ENCODE measurements at regions not wholly inside any gene's neighbourhood (a gene's known extent, or its start where the extent isn't known, plus 50 kb on each side); places are given as distances from the start of the nearest gene placed in this dataset.
A peak's percentile ranks its signal among the peaks of the same experiment; 100 is the strongest.

GRCh38 chr4:123260653-123261052 lies 135.9 kb upstream of the SPRY1 start:
- Histone ChIP-seq H3K36me3 (replicated peaks) (no peaks in the 10 kb centered on the region), H3K9me3 (no peaks in the 10 kb centered on the region), H3K4me3 (no peak overlapping the region), H3K4me1 (peaks cover under 1% of the 10 kb centered on the region), H3K27me3 (ENCODE audit: low read depth) (no peaks in the 10 kb centered on the region)
- no peak for DNase-seq (ENCODE audit: low spot score in 2 of 2)
- in situ Hi-C loops (cut with MboI; ENCODE audit: low sequenced_read_pairs) = no loop called here

GRCh38 chr4:123262080-123262479 lies 134.5 kb upstream of the SPRY1 start:
- Histone ChIP-seq H3K27me3 (ENCODE audit: low read depth) (no peaks in the 10 kb centered on the region), H3K36me3 (replicated peaks) (no peaks in the 10 kb centered on the region), H3K4me1 (peaks cover 4% of the 10 kb centered on the region), H3K9me3 (no peaks in the 10 kb centered on the region), H3K4me3 (no peak overlapping the region)
- DNase-seq (ENCODE audit: low spot score in 2 of 2) = no peak
- in situ Hi-C loops (cut with MboI; ENCODE audit: low sequenced_read_pairs) = no loop called here

- Histone ChIP-seq H3K27me3 (ENCODE audit: low read depth) (no peaks in the 10 kb centered on the region), H3K4me1 (peaks cover 4% of the 10 kb centered on the region; the same call in 1 of the 2 replicates), H3K4me3 (no peak overlapping the region), H3K9me3 (no peaks in the 10 kb centered on the region), H3K36me3 (replicated peaks) (no peaks in the 10 kb centered on the region)
- in situ Hi-C loops (cut with MboI; ENCODE audit: low sequenced_read_pairs) = no loop called here
- no peak for DNase-seq (ENCODE audit: low spot score in 2 of 2)
Measured at GRCh38 chr4:123265443-123265842, 131.2 kb upstream of the SPRY1 start.

- H3K27me3 ChIP-seq (ENCODE audit: low read depth) = no peaks in the 10 kb centered on the region
- no peaks in the 10 kb centered on the region for H3K36me3 ChIP-seq (replicated peaks)
- H3K9me3 ChIP-seq = no peaks in the 10 kb centered on the region
- peaks cover 4% of the 10 kb centered on the region; the same call in 1 of the 2 replicates for H3K4me1 ChIP-seq
- no peak overlapping the region for H3K4me3 ChIP-seq
- peak in 1 of 2 experiments; percentile 54 for DNase-seq (ENCODE audit: low spot score in 2 of 2)
- in situ Hi-C loops (cut with MboI; ENCODE audit: low sequenced_read_pairs) = no loop called here
Measured at GRCh38 chr4:123266221-123266620, 130.4 kb upstream of the SPRY1 start.

GRCh38 chr4:123278755-123279154 lies 117.8 kb upstream of the SPRY1 start:
- Histone ChIP-seq H3K36me3 (replicated peaks) (no peaks in the 10 kb centered on the region), H3K9me3 (no peaks in the 10 kb centered on the region), H3K27me3 (ENCODE audit: low read depth) (no peaks in the 10 kb centered on the region), H3K4me3 (no peak overlapping the region), H3K4me1 (no peaks in the 10 kb centered on the region)
- in situ Hi-C loops (cut with MboI; ENCODE audit: low sequenced_read_pairs) = no loop called here
- no peak for DNase-seq (ENCODE audit: low spot score in 2 of 2)

- DNase-seq (ENCODE audit: low spot score in 2 of 2) = no peak
- no peaks in the 10 kb centered on the region for H3K9me3 ChIP-seq
- in situ Hi-C loops (cut with MboI; ENCODE audit: low sequenced_read_pairs) = no loop called here
- no peak overlapping the region for H3K4me3 ChIP-seq
- H3K4me1 ChIP-seq = no peaks in the 10 kb centered on the region
- H3K36me3 ChIP-seq (replicated peaks) = no peaks in the 10 kb centered on the region
- no peaks in the 10 kb centered on the region for H3K27me3 ChIP-seq (ENCODE audit: low read depth)
Measured at GRCh38 chr4:123283371-123283895, 113.2 kb upstream of the SPRY1 start.

- Histone ChIP-seq H3K9me3 (no peaks in the 10 kb centered on the region), H3K27me3 (ENCODE audit: low read depth) (no peaks in the 10 kb centered on the region), H3K4me1 (no peaks in the 10 kb centered on the region), H3K36me3 (replicated peaks) (no peaks in the 10 kb centered on the region), H3K4me3 (no peak overlapping the region)
- in situ Hi-C loops (cut with MboI; ENCODE audit: low sequenced_read_pairs) = no loop called here
- DNase-seq (ENCODE audit: low spot score in 2 of 2) = no peak
Measured at GRCh38 chr4:123284168-123284567, 112.4 kb upstream of the SPRY1 start.

GRCh38 chr4:123286903-123287466 lies 109.6 kb upstream of the SPRY1 start:
- Histone ChIP-seq H3K9me3 (peaks cover 5% of the 10 kb centered on the region; the same call in 1 of the 2 replicates), H3K4me3 (no peak overlapping the region), H3K27me3 (ENCODE audit: low read depth) (no peaks in the 10 kb centered on the region), H3K4me1 (no peaks in the 10 kb centered on the region), H3K36me3 (replicated peaks) (no peaks in the 10 kb centered on the region)
- DNase-seq (ENCODE audit: low spot score in 2 of 2) = no peak
- in situ Hi-C loops (cut with MboI; ENCODE audit: low sequenced_read_pairs) = no loop called here

GRCh38 chr4:123288309-123289025 lies 108.1 kb upstream of the SPRY1 start:
- peaks cover 5% of the 10 kb centered on the region; the same call in 1 of the 2 replicates for H3K9me3 ChIP-seq
- H3K27me3 ChIP-seq (ENCODE audit: low read depth) = no peaks in the 10 kb centered on the region
- in situ Hi-C loops (cut with MboI; ENCODE audit: low sequenced_read_pairs) = no loop called here
- DNase-seq (ENCODE audit: low spot score in 2 of 2) = no peak
- no peaks in the 10 kb centered on the region for H3K36me3 ChIP-seq (replicated peaks)
- no peaks in the 10 kb centered on the region for H3K4me1 ChIP-seq
- H3K4me3 ChIP-seq = no peak overlapping the region

- Histone ChIP-seq H3K9me3 (peaks cover 5% of the 10 kb centered on the region; the same call in 1 of the 2 replicates), H3K4me1 (no peaks in the 10 kb centered on the region), H3K27me3 (ENCODE audit: low read depth) (no peaks in the 10 kb centered on the region), H3K4me3 (no peak overlapping the region), H3K36me3 (replicated peaks) (no peaks in the 10 kb centered on the region)
- no peak for DNase-seq (ENCODE audit: low spot score in 2 of 2)
- in situ Hi-C loops (cut with MboI; ENCODE audit: low sequenced_read_pairs) = no loop called here
Measured at GRCh38 chr4:123291329-123291728, 105.3 kb upstream of the SPRY1 start.

GRCh38 chr4:123297836-123298235 lies 98.8 kb upstream of the SPRY1 start:
- no peak overlapping the region for H3K4me3 ChIP-seq

GRCh38 chr4:123298261-123298660 lies 98.3 kb upstream of the SPRY1 start:
- in situ Hi-C loops (cut with MboI; ENCODE audit: low sequenced_read_pairs) = no loop called here
- H3K4me1 ChIP-seq = peaks cover 8% of the 10 kb centered on the region

More at GRCh38 chr4:123297836-123298235, 98.8 kb upstream of the SPRY1 start:
- no peaks in the 10 kb centered on the region for H3K36me3 ChIP-seq (replicated peaks)
- in situ Hi-C loops (cut with MboI; ENCODE audit: low sequenced_read_pairs) = no loop called here
- DNase-seq (ENCODE audit: low spot score in 2 of 2) = no peak
- no peaks in the 10 kb centered on the region for H3K27me3 ChIP-seq (ENCODE audit: low read depth)
- no peaks in the 10 kb centered on the region for H3K9me3 ChIP-seq
- H3K4me1 ChIP-seq = peaks cover 8% of the 10 kb centered on the region

GRCh38 chr4:123298801-123299200 lies 97.8 kb upstream of the SPRY1 start:
- no peaks in the 10 kb centered on the region for H3K9me3 ChIP-seq
- no peaks in the 10 kb centered on the region for H3K36me3 ChIP-seq (replicated peaks)
- in situ Hi-C loops (cut with MboI; ENCODE audit: low sequenced_read_pairs) = no loop called here
- DNase-seq (ENCODE audit: low spot score in 2 of 2) = no peak
- H3K4me3 ChIP-seq = no peak overlapping the region
- peaks cover 8% of the 10 kb centered on the region for H3K4me1 ChIP-seq
- H3K27me3 ChIP-seq (ENCODE audit: low read depth) = no peaks in the 10 kb centered on the region

More at GRCh38 chr4:123298261-123298660, 98.3 kb upstream of the SPRY1 start:
- Histone ChIP-seq H3K9me3 (no peaks in the 10 kb centered on the region), H3K36me3 (replicated peaks) (no peaks in the 10 kb centered on the region), H3K27me3 (ENCODE audit: low read depth) (no peaks in the 10 kb centered on the region), H3K4me3 (no peak overlapping the region)
- DNase-seq (ENCODE audit: low spot score in 2 of 2) = no peak

- no peaks in the 10 kb centered on the region for H3K36me3 ChIP-seq (replicated peaks)
- no peak overlapping the region for H3K4me3 ChIP-seq
- no peaks in the 10 kb centered on the region for H3K27me3 ChIP-seq (ENCODE audit: low read depth)
- H3K4me1 ChIP-seq = peaks cover 8% of the 10 kb centered on the region
- in situ Hi-C loops (cut with MboI; ENCODE audit: low sequenced_read_pairs) = no loop called here
- no peaks in the 10 kb centered on the region for H3K9me3 ChIP-seq
- peak in 1 of 2 experiments; percentile 94 for DNase-seq (ENCODE audit: low spot score in 2 of 2)
Measured at GRCh38 chr4:123299212-123299691, 97.3 kb upstream of the SPRY1 start.

Measured in HAP-1 (cell line).